Upper lobe of left lung (tissue), 4 donors: ENCODE measurements at regions not wholly inside any gene's neighbourhood (a gene's known extent, or its start where the extent isn't known, plus 50 kb on each side); places are given as distances from the start of the nearest gene placed in this dataset.

Experiments used
- EP300 ChIP-seq, 4 donors: sonication (generic); formaldehyde crosslinking; IDR thresholded peaks; one replicate each; pipeline ENCODE4 v1.5.1; 2017; ENCODE audit warnings: antibody characterized with exemption in 4 of 4, control low read depth in 2 of 4
- POLR2A ChIP-seq, 4 donors: fragments of 450-650 bp; IDR thresholded peaks; one replicate each; pipeline ENCODE4 v1.5.1; 2016 to 2017; ENCODE audit warnings: antibody characterized with exemption in 4 of 4, mild to moderate bottlenecking in 2 of 4
- POLR2AphosphoS5 ChIP-seq, 2 donors: sonication (generic); formaldehyde crosslinking; IDR thresholded peaks; one replicate each; pipeline ENCODE4 v1.5.1; 2017; ENCODE audit warnings: antibody characterized with exemption in 2 of 2
- TF ChIP-seq, protein P1 (sequence below), 6 experiments: fragments of 450-650 bp in 4 of 6; fragments of 200-600 bp in 2 of 6; sonication (generic) in 2 of 6; IDR thresholded peaks; one replicate each; pipeline ENCODE4 v1.5.1; 2016 to 2019; ENCODE audit warnings: antibody characterized with exemption in 6 of 6

- TF ChIP-seq POLR2A (IDR thresholded peaks at IDR 0.05) (no peak), POLR2AphosphoS5 (IDR thresholded peaks at IDR 0.05) (no peak), EP300 (IDR thresholded peaks at IDR 0.05) (no peak)
- TF ChIP-seq, protein P1, sequence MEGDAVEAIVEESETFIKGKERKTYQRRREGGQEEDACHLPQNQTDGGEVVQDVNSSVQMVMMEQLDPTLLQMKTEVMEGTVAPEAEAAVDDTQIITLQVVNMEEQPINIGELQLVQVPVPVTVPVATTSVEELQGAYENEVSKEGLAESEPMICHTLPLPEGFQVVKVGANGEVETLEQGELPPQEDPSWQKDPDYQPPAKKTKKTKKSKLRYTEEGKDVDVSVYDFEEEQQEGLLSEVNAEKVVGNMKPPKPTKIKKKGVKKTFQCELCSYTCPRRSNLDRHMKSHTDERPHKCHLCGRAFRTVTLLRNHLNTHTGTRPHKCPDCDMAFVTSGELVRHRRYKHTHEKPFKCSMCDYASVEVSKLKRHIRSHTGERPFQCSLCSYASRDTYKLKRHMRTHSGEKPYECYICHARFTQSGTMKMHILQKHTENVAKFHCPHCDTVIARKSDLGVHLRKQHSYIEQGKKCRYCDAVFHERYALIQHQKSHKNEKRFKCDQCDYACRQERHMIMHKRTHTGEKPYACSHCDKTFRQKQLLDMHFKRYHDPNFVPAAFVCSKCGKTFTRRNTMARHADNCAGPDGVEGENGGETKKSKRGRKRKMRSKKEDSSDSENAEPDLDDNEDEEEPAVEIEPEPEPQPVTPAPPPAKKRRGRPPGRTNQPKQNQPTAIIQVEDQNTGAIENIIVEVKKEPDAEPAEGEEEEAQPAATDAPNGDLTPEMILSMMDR (IDR thresholded peaks at IDR 0.05), result no peak
These were observed 172.2 kb downstream of the ASB1 start for GRCh38 chr2:238598802-238599530.
